GM18909 (cell line): ENCODE measurements at regions not wholly inside any gene's neighbourhood (a gene's known extent, or its start where the extent isn't known, plus 50 kb on each side); places are given as distances from the start of the nearest gene placed in this dataset.
"Not testable (repeated sequence)": the region's sequence is repeated elsewhere in the genome, so short reads cannot be mapped to it uniquely, and the experiment has no call there.

Experiments
- ATAC-seq: cut with Tn5 transposase; IDR thresholded peaks from one replicate; pipeline ENCODE4 v1.9.1; 2021; ENCODE audit warnings: mild to moderate bottlenecking; ENCODE audit not compliant: unreplicated experiment, poor library complexity

GRCh38 chr19:31444931-31445330 is 95.7 kb upstream of the TSHZ3 start:
- no peak for ATAC-seq

- ATAC-seq: no peak
Measured at GRCh38 chr19:31445406-31445805, 96.2 kb upstream of the TSHZ3 start.

GRCh38 chr19:31448221-31448657 is 99.0 kb upstream of the TSHZ3 start:
- ATAC-seq: no peak

GRCh38 chr19:31449379-31449778 is 100.1 kb upstream of the TSHZ3 start:
- ATAC-seq: no peak

GRCh38 chr19:31450696-31451095 is 101.5 kb upstream of the TSHZ3 start:
- no peak for ATAC-seq

- ATAC-seq: no peak
Measured at GRCh38 chr19:31451686-31452330, 102.6 kb upstream of the TSHZ3 start.

- no peak for ATAC-seq
Measured at GRCh38 chr19:31459430-31459829, 110.2 kb upstream of the TSHZ3 start.

- no peak for ATAC-seq
Measured at GRCh38 chr19:31461814-31462539, 112.7 kb upstream of the TSHZ3 start.

GRCh38 chr19:31470229-31470939 is 121.1 kb upstream of the TSHZ3 start:
- no peak for ATAC-seq

- ATAC-seq: no peak
Measured at GRCh38 chr19:31470952-31471351, 121.7 kb upstream of the TSHZ3 start.

- ATAC-seq: no peak
Measured at GRCh38 chr19:31478241-31478640, 129.0 kb upstream of the TSHZ3 start.

GRCh38 chr19:31483226-31483857 is 134.1 kb upstream of the TSHZ3 start:
- no peak for ATAC-seq

GRCh38 chr19:31484858-31485410 is 135.7 kb upstream of the TSHZ3 start:
- ATAC-seq: not testable (repeated sequence)

GRCh38 chr19:31485472-31485871 is 136.2 kb upstream of the TSHZ3 start:
- no peak for ATAC-seq

GRCh38 chr19:31491242-31491641 is 142.0 kb upstream of the TSHZ3 start:
- no peak for ATAC-seq

- no peak for ATAC-seq
Measured at GRCh38 chr19:31492050-31492449, 142.8 kb upstream of the TSHZ3 start.

GRCh38 chr19:31496076-31496475 is 146.8 kb upstream of the TSHZ3 start:
- no peak for ATAC-seq

GRCh38 chr19:31497709-31498108 is 148.5 kb upstream of the TSHZ3 start:
- ATAC-seq: no peak

- no peak for ATAC-seq
Measured at GRCh38 chr19:31498781-31499180, 149.5 kb upstream of the TSHZ3 start.
